HEK293 (cell line): ENCODE measurements at regions not wholly inside any gene's neighbourhood (a gene's known extent, or its start where the extent isn't known, plus 50 kb on each side); places are given as distances from the start of the nearest gene placed in this dataset.

Experiments
- CTCF ChIP-seq: fragments of 450-650 bp; formaldehyde crosslinking; IDR thresholded peaks from 2 replicates; pipeline ENCODE4 v1.5.1; 2016; ENCODE audit warnings: missing biosample characterization, missing genetic modification characterization
- HOXA7 ChIP-seq: sonication (generic); formaldehyde crosslinking; IDR thresholded peaks from 2 replicates; pipeline ENCODE4 v1.8.1; 2022; ENCODE audit warnings: missing genetic modification reagents, borderline replicate concordance
- REST ChIP-seq: fragments of 450-650 bp; formaldehyde crosslinking; IDR thresholded peaks from 2 replicates; pipeline ENCODE4 v1.5.1; 2016; ENCODE audit warnings: missing biosample characterization, missing genetic modification characterization
- ZNF138 ChIP-seq: fragments of 450-650 bp; formaldehyde crosslinking; IDR thresholded peaks from 2 replicates; pipeline ENCODE4 v1.5.1; 2016; ENCODE audit warnings: missing biosample characterization, missing genetic modification characterization, borderline replicate concordance
- ZNF2 ChIP-seq: fragments of 450-650 bp; formaldehyde crosslinking; IDR thresholded peaks from 2 replicates; pipeline ENCODE4 v1.5.1; 2016; ENCODE audit warnings: missing biosample characterization, missing genetic modification characterization
- ZNF335 ChIP-seq: fragments of 450-650 bp; formaldehyde crosslinking; conservative IDR thresholded peaks from 2 replicates; pipeline ENCODE4 v1.5.1; 2016; ENCODE audit warnings: missing biosample characterization, missing genetic modification characterization
- ZNF530 ChIP-seq: fragments of 450-650 bp; formaldehyde crosslinking; IDR thresholded peaks from 2 replicates; pipeline ENCODE4 v1.5.1; 2016; ENCODE audit warnings: low read depth, missing biosample characterization, missing genetic modification characterization
- ZNF677 ChIP-seq: fragments of 450-650 bp; IDR thresholded peaks from 2 replicates; pipeline ENCODE4 v1.5.0; 2018; ENCODE audit warnings: missing biosample characterization, mild to moderate bottlenecking, missing genetic modification characterization, moderate library complexity
- ZSCAN16 ChIP-seq: fragments of 450-650 bp; formaldehyde crosslinking; IDR thresholded peaks from 2 replicates; pipeline ENCODE4 v1.5.1; 2016; ENCODE audit warnings: missing biosample characterization, missing genetic modification characterization
- TF ChIP-seq, protein P1 (sequence below): sonication (generic); formaldehyde crosslinking; IDR thresholded peaks from 2 replicates; pipeline ENCODE4 v1.8.1; 2022; ENCODE audit warnings: mild to moderate bottlenecking, moderate library complexity, missing genetic modification reagents
- TF ChIP-seq, protein P2 (sequence below): fragments of 450-650 bp; formaldehyde crosslinking; optimal IDR thresholded peaks from 2 replicates; pipeline ENCODE3; 2016; ENCODE audit warnings: missing biosample characterization, mild to moderate bottlenecking, missing genetic modification characterization

DNA sequence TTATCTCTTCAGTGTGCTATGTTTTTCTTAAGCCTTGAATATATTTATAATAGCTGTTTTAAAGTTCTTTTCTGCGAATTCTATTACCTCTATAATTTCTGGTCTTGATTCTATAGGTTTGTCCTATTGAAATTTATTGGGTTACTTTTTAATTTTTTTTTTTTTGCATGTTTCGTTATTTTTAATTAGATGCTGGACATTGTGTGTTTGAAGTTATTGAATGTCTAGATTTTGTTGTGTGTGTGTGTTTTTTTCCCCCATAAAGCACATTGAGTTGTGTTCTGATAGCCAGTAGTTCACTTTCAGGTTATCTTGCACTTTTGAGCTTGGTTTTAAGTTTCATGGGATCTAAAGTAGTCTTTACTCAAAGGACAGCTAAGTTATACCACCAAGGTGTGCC, 394.9 kb downstream of the RPS24 start:
- TF ChIP-seq ZNF2 (no peak), CTCF (tag by site-specific recombination) (no peak), ZNF138 (tag by site-specific recombination) (no peak), ZNF335 (tag by site-specific recombination) (no peak), ZSCAN16 (no peak), ZNF530 (tag by site-specific recombination) (no peak), ZNF677 (no peak), REST (tag by site-specific recombination) (no peak), HOXA7 (no peak)
- TF ChIP-seq, protein P1, sequence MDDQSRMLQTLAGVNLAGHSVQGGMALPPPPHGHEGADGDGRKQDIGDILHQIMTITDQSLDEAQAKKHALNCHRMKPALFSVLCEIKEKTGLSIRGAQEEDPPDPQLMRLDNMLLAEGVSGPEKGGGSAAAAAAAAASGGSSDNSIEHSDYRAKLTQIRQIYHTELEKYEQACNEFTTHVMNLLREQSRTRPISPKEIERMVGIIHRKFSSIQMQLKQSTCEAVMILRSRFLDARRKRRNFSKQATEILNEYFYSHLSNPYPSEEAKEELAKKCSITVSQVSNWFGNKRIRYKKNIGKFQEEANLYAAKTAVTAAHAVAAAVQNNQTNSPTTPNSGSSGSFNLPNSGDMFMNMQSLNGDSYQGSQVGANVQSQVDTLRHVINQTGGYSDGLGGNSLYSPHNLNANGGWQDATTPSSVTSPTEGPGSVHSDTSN (CRISPR knock-in tag) = no peak
- TF ChIP-seq, protein P2, sequence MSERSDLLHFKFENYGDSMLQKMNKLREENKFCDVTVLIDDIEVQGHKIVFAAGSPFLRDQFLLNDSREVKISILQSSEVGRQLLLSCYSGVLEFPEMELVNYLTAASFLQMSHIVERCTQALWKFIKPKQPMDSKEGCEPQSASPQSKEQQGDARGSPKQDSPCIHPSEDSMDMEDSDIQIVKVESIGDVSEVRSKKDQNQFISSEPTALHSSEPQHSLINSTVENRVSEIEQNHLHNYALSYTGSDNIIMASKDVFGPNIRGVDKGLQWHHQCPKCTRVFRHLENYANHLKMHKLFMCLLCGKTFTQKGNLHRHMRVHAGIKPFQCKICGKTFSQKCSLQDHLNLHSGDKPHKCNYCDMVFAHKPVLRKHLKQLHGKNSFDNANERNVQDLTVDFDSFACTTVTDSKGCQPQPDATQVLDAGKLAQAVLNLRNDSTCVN (tag by site-specific recombination) = no peak
